Heart right ventricle (tissue), 16 donors: ENCODE measurements at regions not wholly inside any gene's neighbourhood (a gene's known extent, or its start where the extent isn't known, plus 50 kb on each side); places are given as distances from the start of the nearest gene placed in this dataset.

Experiments
- ATAC-seq, 8 donors: fragments of 200-7000 bp; cut with Tn5 transposase; one replicate each; pipeline ENCODE4 v1.9.1; 2020; ENCODE audit warnings: mild to moderate bottlenecking in 8 of 8, moderate library complexity in 8 of 8, moderate number of reproducible peaks in 1 of 8
- DNase-seq, 2 donors: peaks; one replicate each; pipeline ENCODE4 v3.0.0-alpha.2; 2020
- H3K27ac ChIP-seq, 10 donors: fragments of 200-600 bp; sonication (generic) in 2 of 10; one replicate each; pipeline versions ENCODE4 v1.5.0 to v1.8.0; 2020 to 2022; ENCODE audit warnings: mild to moderate bottlenecking in 3 of 10
- H3K27me3 ChIP-seq, 7 donors: fragments of 200-600 bp; one replicate each; pipeline ENCODE4 v1.8.0; 2021 to 2022; ENCODE audit warnings: mild to moderate bottlenecking in 2 of 7
- H3K36me3 ChIP-seq, 9 donors: fragments of 200-600 bp; sonication (generic) in 1 of 9; one replicate each; pipeline versions ENCODE4 v1.5.0 to v1.8.0; 2020 to 2022; ENCODE audit warnings: mild to moderate bottlenecking in 2 of 9
- H3K4me1 ChIP-seq, 9 donors: fragments of 200-600 bp; sonication (generic) in 1 of 9; one replicate each; pipeline versions ENCODE4 v1.5.0 to v1.8.0; 2020 to 2022; ENCODE audit warnings: mild to moderate bottlenecking in 4 of 9
- H3K4me3 ChIP-seq, 10 donors: fragments of 200-600 bp; sonication (generic) in 2 of 10; one replicate each; pipeline versions ENCODE4 v1.5.0 to v1.8.0; 2020 to 2022; ENCODE audit warnings: mild to moderate bottlenecking in 7 of 10, moderate library complexity in 2 of 10
- H3K9me3 ChIP-seq, 11 donors: fragments of 200-600 bp in 10 of 11; sonication (generic) in 2 of 11; one replicate each; pipeline versions ENCODE4 v1.5.0 to v1.8.0; 2013 to 2022; ENCODE audit warnings: mild to moderate bottlenecking in 2 of 11, control low read depth in 1 of 11, moderate library complexity in 1 of 11
- WGBS, 2 donors: extraction: QIAGEN DNeasy Blood & Tissue Kit; methylation state at CpG; one replicate each; pipeline ENCODE4 v1.1.7; 2013; ENCODE audit warnings: inconsistent platforms in 1 of 2; 5-methylcytosine and 5-hydroxymethylcytosine counted together
- intact Hi-C, 10 donors: fragments of 100-400 bp; cut with DNase I; formaldehyde crosslinking; loops; one replicate each; pipeline versions ENCODE4 v1.11.1 to v1.14.2; 2022
- TF ChIP-seq, protein P1 (sequence below), 9 donors: fragments of 200-600 bp; sonication (generic) in 2 of 9; IDR thresholded peaks; one replicate each; pipeline versions ENCODE4 v1.5.0 to v1.8.0; 2021 to 2022; ENCODE audit warnings: antibody characterized with exemption in 9 of 9, mild to moderate bottlenecking in 5 of 9, moderate library complexity in 1 of 9
- donor health status: Arrhythmogenic right ventricular cardiomyopathy.
- donor health status: ischemic (EF 13 %, LVEDD 7.1; RV severe dilation, severe dysfunction).
- donor health status: healthy with polysubstance abuse.
- donor health status: DM: no; HTN: yes; CAD: no.
- donor health status: DM: no; HTN: no; CAD: no.
- donor health status: ischemic (EF 25% LVEDD 6.9; RV normal size, moderate dysfunction).
- donor health status: ischemic (EF 25% LVEDD 5.7; RV mildly dilated, moderate dysfunction).
- donor health status: healthy.
- donor health status: DM: yes; HTN: yes; CAD: no.
- donor health status: Ischemic cardiomyopathy.
- donor health status: ischemic (EF 35%, LVEDD 5.7; RV mildly dilated, moderate dysfunction).
- donor health status: nonischemic (EF 11% LVEDD 7.7; RV severe dilation, severe dysfunction).
- donor health status: DM: yes; HTN: yes; CAD: no.
- donor health status: PGD.
- donor health status: ischemic (EF 29% LVEDD 5.4; RV normal size, mild dysfunction).
- donor health status: nonischemic (EF 23%, LVEDD 6.1; RV moderate dilation, normal function).

DNA sequence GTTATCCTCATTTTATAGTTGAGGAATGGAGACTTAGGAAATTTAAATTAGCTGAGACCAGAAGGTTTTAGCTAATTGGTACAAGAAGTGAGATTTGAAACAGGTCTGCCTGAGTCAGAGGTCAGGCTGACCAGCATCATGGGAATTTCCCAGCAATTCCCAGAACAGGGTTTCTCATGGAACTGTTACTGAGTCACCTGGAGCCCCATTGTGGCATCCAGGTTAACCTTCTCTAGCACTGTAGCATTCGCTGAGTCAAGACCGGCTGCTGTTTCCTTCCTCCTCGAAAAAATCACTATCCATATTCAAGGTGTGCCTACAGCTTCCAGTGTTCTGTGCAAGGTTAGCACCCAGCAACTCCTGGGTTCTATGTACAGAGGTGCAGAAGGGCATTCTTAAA is 238.0 kb upstream of the MAN1A1 start:
- TF ChIP-seq, protein P1, sequence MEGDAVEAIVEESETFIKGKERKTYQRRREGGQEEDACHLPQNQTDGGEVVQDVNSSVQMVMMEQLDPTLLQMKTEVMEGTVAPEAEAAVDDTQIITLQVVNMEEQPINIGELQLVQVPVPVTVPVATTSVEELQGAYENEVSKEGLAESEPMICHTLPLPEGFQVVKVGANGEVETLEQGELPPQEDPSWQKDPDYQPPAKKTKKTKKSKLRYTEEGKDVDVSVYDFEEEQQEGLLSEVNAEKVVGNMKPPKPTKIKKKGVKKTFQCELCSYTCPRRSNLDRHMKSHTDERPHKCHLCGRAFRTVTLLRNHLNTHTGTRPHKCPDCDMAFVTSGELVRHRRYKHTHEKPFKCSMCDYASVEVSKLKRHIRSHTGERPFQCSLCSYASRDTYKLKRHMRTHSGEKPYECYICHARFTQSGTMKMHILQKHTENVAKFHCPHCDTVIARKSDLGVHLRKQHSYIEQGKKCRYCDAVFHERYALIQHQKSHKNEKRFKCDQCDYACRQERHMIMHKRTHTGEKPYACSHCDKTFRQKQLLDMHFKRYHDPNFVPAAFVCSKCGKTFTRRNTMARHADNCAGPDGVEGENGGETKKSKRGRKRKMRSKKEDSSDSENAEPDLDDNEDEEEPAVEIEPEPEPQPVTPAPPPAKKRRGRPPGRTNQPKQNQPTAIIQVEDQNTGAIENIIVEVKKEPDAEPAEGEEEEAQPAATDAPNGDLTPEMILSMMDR (IDR thresholded peaks at IDR 0.05) = no peak
- DNase-seq (no peak), ATAC-seq (no peak)
- Histone ChIP-seq H3K9me3 (no peaks in the 10 kb centered on the region), H3K4me1 (no peaks in the 10 kb centered on the region), H3K4me3 (no peak overlapping the region), H3K27me3 (no peaks in the 10 kb centered on the region), H3K36me3 (no peaks in the 10 kb centered on the region), H3K27ac (no peak overlapping the region)
- WGBS, 2 donors = 81 to 84% methylated on average over 3 of the region's 3 CpGs
- intact Hi-C loops = no loop called here

DNA sequence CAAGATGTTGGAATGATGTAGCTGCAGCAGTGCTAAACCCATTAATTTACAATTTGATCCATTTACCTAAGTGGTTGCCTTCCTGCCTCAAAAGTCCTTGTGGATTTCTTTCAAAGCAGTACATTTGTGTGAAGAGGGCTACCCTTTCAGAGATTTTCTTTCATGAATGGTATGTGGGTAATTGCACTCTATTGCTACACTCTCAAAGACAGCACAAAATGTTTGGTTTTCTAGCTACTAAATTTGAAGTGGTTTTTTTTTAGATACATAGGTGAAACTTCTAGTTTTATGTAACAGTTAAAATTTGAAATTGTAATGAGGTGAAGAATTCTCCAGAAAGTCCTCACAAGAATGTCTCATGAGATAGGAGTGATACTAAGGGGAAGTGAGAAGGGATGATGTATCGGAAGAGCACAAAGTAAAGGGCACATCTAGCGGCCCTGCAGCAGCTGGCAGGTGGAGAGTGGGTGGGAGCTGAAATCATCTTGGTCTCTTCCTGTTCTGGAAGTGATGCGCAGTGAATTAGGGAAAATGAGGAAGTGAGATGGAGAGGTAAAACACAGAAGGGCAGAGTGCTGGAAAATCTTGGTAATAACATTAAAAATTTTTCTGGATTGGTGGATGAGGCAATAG is 236.8 kb upstream of the MAN1A1 start:
- DNase-seq (no peak), ATAC-seq (no peak)
- Histone ChIP-seq H3K9me3 (no peaks in the 10 kb centered on the region), H3K27ac (no peak overlapping the region), H3K36me3 (no peaks in the 10 kb centered on the region), H3K27me3 (no peaks in the 10 kb centered on the region), H3K4me3 (no peak overlapping the region), H3K4me1 (no peaks in the 10 kb centered on the region)
- intact Hi-C loops = no loop called here
- TF ChIP-seq, protein P1 (IDR thresholded peaks at IDR 0.05) = no peak
- 66 to 69% methylated on average over 3 of the region's 3 CpGs for WGBS, 2 donors

DNA sequence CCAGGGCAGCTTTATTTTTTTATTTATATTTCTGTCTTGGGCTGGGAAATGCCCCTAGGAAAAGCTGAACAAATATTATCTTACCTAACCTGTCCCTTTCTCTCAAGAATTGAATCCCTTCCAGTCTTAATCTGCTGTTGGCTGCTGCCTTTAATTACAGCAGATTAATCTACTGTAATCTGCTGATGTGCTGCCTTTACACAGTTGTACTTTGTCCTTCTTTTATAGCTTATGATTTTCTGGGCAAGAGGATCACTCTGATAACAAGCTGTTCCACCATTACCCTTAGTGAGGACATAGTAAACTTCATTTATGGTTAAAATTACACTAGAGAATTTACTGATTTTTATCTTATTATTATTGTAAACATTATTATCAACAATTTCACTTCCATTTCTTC is 234.5 kb upstream of the MAN1A1 start:
- DNase-seq (no peak), ATAC-seq (no peak)
- H3K4me3 ChIP-seq = no peak overlapping the region
- no peaks in the 10 kb centered on the region for H3K27me3 ChIP-seq
- intact Hi-C loops = no loop called here
- TF ChIP-seq, protein P1 (IDR thresholded peaks at IDR 0.05) = no peak
- peaks cover 0 to 8% (median 0%) of the 10 kb centered on the region in 11 donors for H3K9me3 ChIP-seq
- H3K36me3 ChIP-seq = no peaks in the 10 kb centered on the region
- no peaks in the 10 kb centered on the region for H3K4me1 ChIP-seq
- H3K27ac ChIP-seq = no peak overlapping the region

DNA sequence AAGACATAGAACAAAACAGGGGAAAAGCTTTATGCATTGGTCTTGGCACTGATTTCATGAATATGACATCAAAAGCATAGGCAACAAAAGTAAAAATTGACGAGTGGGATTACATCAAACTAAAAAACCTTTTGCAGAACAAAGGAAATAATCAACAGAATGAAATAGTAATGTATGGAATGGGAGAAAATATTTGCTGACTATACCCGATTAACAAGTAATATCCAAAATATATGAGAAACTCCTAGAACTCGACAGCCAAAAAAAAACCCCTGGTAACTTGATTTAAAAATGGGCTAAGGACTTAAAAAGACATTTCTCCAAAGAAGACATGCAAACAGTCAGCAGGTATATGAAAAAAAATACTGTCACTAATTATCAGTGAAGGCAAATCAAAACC is 231.7 kb upstream of the MAN1A1 start:
- Histone ChIP-seq H3K4me3 (no peak overlapping the region), H3K27ac (no peak overlapping the region), H3K4me1 (no peaks in the 10 kb centered on the region), H3K27me3 (no peaks in the 10 kb centered on the region), H3K36me3 (no peaks in the 10 kb centered on the region), H3K9me3 (peaks cover 0 to 33% (median 11%) of the 10 kb centered on the region in 11 donors)
- DNase-seq (no peak), ATAC-seq (no peak)
- WGBS, 2 donors = 87 to 88% methylated on average over 3 of the region's 3 CpGs
- TF ChIP-seq, protein P1 (IDR thresholded peaks at IDR 0.05) = no peak
- intact Hi-C loops = no loop called here
